A204.1 (cell line): ENCODE measurements at regions not wholly inside any gene's neighbourhood (a gene's known extent, or its start where the extent isn't known, plus 50 kb on each side); places are given as distances from the start of the nearest gene placed in this dataset.
"Not testable (repeated sequence)": the region's sequence is repeated elsewhere in the genome, so short reads cannot be mapped to it uniquely, and the experiment has no call there.

Experiments used
- FAIRE-seq: peaks from 2 replicates; lab custom pipeline; 2012; peaks lifted over from hg19 to GRCh38; lab: Jason Lieb, UNC

DNA sequence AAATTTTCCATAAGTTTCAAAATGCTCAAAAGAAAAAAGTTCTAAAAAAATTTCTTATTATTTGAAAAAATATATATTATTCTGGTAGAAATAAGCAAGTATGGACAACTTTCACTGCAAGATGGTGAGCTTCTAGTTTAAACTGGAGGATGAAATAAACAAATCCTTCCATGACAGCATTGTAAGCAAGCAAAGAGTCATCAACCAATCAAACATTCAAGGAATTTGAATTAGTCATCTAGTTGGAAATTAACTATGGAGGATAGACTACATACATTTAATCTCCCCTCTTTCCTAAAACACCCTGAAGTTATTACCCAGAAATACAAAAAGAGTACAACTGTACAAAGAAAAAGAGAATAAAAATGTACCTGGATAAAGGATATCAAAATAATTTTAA is 51.0 kb upstream of the IRX5 start:
- FAIRE-seq, result no peak

DNA sequence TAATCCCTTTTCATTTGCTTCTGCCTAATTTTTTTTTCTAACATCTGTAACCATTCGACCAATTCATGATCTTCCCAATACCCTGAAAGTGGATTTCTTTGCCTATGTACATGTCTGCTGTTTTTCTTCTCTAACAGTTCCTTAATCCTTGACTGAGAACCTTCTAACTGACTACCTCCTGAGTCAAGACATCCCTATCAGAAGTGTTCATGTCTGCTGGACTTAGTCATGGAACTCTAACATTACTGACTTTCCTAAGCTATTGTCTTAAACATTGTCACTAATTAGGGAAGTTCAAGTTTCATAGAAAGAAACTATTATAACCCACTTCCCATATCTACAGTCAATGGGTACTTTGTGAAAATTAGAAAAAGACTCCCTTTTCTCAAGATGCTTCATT is 52.4 kb upstream of the IRX5 start:
- no peak for FAIRE-seq

DNA sequence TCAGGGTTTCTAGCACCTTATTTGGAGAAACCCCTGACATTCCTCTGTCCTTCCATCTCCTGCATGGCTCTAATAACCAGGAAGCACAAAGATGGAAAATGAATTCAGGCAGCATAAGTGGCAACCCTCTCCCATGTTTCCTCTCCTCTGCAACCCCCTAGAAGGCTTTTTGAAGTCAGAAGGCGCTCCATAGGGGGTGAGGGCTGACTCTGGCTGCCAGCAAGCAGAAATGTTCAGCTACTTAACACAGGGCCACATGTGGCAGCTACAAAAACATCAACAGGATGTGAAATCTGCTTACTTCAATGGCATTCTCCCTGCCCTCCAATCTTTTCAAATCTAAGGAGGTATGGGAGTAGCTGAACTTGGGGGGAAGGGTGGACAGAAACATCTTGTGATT is 55.2 kb upstream of the IRX5 start:
- no peak for FAIRE-seq

DNA sequence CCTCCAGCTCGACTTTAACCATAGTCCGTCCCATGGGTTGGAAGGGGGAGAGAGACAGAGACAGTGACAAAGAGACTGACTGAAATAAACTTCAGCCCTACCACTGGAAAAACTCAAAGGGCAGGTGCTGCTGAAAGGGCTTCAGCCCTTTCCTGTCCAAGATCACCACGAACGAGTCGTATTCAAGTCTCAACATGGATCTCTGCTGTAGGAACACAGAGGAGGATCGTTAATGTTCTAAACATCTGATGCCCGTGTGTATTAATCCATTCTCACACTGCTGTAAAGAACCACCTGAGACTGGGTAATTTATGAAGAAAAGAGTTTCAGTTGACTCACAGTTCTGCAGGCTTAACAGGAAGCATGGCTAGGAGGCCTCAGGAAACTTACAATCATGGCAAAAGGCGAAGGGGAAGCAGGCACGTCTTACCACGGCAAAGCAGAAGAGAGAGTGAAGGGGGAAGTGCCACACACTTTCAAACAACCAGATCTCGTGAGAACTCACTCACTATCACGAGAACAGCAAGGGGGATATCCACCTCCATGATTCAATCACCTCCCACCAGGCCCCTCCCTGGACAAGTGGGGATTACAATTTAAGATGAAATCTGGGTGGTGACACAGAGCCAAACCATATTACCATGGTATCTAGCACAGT is 56.8 kb upstream of the IRX5 start:
- FAIRE-seq, result not testable (repeated sequence)

DNA sequence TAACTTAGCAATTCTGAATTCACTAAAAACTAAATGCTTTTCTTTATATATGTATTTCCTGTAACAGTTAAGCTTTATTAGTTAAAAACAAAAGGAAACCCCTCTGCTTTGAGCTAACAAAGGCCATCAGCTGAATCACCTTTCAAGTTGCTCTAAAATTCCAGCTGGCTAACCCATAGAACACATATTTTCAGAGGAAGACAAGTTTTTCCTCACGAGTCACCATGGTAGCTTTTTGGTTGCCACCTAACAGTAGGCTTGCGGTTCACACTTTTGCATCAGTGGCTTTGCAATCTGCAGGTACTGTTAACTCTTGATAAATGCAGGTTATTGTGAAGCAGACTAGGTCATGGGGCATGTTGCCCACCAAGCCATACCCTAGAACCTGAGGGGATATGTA is 57.6 kb upstream of the IRX5 start:
- FAIRE-seq, result no peak

DNA sequence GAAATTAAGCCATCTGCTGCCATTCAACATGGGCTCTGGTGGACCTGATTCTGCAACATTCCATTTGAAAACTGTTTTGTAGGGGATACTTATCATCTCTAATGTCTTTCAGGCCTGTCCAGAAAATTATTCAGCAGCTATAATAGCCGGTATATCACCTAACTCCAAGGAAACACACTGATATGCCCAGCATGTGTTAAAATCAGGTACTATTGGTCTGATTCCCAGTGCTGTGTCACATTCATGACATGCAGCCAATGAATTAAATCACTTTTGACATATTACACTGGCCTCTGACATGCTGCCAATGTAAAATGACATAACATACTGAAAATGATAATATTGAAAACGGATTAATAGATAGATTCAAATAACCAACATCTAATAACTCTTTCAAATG is 60.5 kb upstream of the IRX5 start:
- FAIRE-seq, result no peak

DNA sequence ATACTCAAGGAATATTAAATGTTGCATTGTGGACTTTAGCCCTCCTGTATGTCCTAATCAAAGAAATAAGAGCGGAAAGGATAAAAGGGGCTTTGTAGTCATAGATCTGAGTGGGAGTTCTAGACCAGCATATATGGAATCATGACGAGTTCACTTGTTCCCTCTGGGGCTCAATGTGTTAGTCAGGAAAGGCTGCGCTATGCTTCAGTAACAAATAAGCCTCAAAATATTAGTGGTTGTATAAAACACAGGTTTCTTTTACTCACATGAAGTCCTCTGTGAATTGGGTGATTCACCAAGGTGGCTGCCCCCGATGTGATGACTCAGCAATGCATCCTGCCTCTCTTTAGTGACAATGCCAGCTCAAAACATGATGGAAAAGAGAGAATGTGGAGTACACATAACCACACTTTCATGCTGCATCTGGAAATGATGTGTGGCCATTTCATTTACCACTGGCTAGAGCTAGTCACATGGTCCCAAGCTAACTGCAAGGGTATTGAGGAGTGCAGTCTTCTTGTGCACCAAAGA is 63.3 kb upstream of the IRX5 start:
- FAIRE-seq, result no peak

DNA sequence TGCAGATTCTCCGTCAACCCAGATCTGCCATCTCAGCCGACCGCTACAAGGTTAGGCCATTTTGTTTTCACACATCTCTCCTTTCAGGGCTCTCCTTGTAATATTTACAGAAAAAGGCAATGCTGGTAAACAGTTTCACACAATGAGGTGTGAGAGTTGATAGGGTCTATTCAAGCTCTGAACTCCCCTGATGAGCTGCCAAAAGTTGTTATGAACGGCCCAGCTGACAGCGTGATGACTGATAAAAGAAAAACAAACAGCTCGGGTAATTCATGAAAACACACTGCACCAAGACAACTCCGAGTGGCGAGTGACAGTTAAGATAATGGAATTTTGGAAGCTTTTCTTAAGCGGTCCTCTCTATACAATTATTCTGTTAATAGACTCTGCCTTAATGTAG is 68.1 kb upstream of the IRX5 start:
- no peak for FAIRE-seq

DNA sequence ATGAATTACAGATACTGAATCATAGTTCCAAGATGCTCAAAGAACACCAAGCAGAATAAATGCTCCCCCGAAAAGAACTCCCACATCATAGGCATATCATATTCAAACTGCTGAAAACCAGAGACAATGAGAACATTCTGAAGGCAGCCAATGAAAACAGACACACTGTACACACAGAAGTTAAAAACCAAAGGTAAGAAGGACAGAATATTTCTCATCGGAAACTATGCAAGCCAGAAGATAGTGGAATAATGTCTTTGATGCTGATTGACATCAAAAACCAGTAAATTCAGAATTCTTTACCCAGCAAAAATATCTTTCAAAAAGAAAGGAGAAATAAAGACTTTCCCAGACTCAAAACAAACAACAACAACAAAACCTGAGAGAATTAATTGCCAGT is 73.8 kb upstream of the IRX5 start:
- no peak for FAIRE-seq

DNA sequence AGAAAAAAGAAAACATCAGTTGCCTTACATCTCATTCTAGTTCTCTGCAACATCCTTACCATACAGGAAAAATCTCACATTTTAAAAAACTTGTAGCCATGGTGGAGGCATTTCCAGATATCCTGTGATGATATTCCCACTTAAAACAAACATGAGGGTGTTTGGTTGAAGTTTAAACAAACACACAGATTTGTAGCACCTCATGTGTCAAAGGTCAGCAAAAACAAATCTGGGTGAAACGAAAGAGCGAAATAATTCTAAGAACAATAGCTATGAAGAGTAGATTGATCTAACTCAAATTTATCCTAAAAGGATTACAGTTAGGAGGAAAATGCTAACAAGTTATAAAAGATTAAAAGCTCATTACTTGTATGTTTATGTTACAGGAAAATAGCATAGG is 83.1 kb upstream of the IRX5 start:
- no peak for FAIRE-seq

DNA sequence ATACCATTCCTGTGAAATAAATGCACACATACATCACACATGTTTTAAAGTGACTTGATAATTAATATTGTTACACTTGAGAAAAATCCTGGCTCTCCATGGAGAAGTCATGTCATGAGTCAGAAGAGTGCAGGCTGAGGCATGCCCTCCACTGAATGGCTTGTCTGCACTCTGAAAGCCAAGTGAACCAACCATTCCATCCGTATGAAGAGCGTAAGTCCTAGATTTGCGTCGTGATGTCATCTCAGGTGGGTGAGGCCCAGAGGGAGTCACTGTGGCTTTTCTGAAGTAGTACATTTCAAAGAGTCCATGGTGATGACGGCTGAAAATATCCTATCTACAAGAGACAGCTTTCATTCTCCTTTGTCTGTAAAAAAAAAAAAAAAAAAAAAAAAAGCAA is 83.5 kb upstream of the IRX5 start:
- FAIRE-seq, result no peak

DNA sequence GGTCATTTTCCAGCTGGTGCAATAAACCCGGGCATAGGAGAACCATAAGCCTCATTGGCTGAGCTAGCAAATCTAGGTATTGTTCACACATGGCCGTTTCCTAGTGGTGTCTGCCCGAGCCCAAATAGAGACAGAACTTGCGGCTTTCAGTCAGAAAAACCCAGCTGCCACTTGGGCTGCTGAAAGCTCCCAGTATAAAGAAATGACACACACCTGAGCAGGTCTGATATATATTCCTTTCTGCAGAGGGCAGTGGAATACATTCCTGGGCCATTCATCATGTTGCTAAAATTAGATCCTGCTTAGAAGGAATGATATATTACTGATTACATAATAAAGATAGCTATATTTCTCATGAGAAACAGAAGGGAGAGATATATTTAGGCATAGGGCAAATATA is 83.9 kb upstream of the IRX5 start:
- FAIRE-seq, result no peak

DNA sequence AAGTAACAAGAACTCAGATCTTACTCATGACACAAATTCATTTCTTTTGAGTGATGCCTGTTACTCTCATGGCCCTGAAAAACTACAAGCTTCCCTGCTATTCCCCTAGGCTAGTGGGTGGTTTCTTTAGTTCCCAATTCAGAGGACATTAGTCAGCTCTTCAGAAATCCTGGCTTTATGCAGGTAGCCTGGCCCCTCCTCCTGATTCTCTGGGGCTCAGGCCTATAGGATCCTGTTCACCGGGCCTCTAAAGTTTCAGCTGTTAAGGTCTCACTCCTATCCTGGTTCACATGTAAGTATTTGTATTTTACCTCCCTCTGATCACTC is 87.3 kb upstream of the IRX5 start:
- FAIRE-seq, result no peak

DNA sequence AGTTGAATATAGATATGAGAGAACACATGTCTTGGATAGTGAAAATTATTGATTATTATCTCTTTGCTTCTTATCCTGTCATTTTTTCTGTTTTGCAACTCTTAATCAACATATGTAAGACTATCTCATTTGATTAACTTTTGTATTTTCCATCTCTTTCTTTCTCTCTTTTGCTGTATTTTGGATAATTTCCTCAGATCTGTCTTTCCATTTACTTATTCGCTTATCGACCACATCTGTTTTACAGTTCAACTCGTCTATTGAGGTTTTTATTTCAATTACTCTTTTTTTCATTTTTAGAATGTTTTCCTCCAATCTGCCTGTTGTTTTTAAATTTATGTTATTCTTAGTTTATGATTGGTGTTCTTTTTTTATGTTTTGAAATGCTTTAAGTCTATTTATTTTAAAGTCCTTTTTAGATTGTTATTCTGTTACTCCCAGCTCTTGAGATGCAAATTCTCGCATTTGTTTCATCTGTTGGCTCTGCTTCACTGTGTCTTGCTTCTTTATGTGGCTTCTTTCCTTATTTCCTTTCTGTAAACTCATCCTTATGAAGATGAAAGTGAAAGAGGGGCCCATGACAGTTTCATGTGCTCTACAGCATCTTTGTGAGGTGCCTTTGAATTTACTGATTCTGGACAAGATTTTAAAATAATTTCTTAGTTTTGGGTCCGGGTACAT is 87.8 kb upstream of the IRX5 start:
- peak; percentile 6 for FAIRE-seq

DNA sequence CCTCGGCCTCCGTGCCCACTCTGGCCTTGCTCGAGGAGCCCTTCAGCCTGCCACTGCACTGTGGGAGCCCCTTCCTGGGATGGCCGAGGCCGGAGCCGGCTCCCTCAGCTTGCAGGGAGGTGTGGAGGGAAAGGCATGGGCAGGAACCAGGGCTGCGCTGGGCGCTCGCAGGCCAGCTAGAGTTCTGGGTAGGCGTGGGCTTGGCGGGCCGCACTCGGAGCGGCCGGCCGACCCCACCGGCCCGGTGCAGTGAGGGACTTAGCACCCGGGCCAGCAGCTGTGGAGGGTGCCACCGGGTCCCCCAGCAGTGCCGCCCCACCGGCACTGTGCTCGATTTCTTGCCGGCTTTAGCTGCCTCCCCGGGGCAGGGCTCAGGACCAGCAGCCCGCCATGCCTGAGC is 101.0 kb upstream of the IRX5 start:
- no peak for FAIRE-seq

DNA sequence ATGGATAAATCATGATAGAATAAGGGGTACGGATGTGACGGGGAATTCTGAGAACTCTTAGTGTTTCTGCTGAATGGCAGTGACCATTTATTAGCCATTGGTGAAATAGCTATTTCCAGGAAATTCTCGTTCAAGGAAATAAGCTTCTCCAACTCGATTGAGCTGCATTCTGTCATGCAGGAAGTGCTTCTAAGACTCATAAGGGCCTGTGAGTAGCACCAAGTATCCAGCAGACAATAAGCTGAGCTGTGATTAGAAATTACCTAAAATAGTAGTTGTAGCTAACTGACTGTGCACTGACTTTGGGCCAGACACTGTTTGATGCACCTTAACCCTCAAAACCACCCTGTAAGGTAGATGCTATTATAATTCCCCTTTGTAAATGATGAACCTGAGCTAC is 107.8 kb upstream of the IRX5 start:
- FAIRE-seq, result no peak

DNA sequence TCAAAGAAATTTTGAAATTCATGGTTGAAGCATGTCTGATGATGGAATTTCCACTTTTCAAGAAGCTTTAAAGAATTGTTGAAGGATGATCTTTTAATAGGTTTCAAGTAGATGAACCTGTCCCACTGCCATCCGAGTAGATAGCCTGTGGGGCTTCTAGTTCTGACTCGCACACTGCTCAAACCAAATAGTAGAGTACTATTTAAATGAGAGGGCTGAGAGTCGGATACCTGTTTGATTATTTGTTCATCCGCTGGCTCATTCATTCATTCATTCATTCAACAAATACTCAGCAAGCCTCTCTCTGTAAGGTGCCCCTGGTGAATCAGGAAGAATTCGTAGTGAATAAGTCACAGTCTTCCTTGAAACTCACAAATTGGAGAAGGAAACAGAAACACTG is 108.2 kb upstream of the IRX5 start:
- no peak for FAIRE-seq

DNA sequence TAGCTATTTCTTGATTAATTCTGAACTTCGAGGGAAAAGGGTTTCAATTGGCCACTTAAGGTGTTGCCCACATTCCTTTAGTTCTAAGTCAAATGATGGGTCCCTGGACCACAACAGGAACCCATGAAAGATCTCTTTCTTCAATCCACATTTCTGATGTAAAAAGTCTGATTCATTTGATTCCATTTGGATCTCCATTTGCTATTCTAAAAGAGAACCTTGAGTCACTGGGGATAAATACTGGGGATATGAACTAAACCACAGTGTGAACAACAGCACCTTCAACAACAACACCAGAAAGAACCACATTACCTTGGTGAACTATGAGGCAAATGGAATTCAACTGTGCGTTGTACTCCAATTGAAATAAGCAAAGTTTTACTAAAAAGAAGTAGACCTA is 108.9 kb upstream of the IRX5 start:
- no peak for FAIRE-seq

DNA sequence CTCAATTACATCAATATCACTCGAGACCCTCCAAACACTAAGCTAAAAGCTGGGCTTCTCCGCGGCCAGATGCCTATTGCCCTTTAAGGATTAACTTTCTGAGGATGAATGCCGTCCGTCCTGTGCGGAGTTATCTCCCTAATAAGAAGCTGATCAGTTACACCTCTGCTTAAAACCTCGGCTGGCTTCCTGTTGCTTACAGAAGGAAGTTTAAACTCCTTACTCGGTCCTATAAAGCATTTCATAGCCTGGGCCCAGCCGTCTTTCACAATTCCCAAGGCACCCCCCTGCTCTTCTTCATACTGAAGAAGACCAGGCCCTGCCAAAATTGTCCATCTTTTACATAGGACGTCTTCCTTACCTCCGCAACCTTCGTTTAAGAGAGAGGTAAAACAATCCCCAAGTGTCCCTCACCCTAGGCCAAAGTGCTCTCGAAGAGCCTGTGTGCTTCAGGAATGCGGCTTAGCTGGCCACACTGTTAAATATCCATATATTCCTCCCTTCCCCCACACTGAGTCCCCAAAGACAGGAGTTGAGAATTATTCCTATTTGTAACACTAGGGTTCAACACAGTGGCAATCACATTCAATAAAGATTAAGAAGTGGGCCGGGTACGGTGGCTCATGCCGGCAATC is 112.6 kb upstream of the IRX5 start:
- FAIRE-seq, result no peak

DNA sequence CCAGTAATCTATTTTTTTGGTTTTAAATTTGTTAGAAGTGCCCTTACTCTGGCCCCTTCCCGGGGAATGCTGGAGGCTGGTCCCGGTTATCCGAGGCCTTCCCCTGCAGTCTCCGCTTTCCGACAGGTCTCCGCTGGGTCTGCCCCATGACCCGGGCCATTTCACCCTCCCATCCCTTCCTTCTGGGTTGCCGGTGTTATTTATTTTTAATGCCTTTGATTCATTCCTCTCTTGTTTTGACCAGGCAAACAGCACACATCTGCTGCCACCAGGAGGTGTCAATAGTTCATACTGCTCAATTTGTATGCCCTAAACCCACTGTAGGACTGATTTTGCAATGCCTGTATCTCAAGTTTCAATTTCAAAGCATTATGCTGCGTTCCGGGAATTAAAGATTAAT is 113.2 kb upstream of the IRX5 start:
- no peak for FAIRE-seq

DNA sequence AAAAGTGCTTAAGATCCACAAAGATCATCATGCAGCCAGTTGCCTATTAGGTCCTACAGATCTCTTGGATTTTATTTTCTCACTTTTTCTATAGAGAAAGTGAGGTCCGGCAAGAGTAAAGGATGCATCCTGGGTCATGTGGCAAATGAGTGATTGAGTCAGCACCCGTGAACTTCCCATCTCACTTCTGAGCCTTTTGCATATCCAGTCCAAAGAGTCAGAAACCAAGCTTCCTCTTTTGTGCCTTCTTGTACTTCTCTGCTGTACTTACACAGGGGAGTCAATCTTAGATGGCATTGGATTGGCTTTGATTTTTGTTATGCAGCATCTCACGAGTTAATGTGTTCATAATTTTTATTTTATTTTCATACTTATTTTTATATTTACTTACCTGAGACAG is 114.2 kb upstream of the IRX5 start:
- no peak for FAIRE-seq

DNA sequence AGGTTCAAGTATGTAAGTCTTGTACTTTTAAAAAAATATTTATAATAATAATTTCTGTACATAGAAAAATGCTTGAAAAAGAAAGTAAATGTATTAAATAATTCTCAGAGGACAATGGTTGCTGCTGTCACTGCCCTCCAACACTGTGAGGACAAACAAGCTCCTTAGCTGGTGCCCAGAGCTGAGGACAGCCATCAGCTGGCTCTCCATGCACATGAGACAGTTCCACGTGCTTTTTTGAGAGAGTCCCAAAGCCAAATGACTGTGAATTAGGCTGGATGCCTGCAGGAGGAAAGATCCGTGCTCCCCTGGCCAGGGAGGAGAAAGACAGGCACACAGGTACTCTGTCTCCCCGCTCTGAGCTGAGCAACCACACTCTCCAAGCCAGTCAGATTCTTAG is 115.5 kb upstream of the IRX5 start:
- FAIRE-seq, result no peak

DNA sequence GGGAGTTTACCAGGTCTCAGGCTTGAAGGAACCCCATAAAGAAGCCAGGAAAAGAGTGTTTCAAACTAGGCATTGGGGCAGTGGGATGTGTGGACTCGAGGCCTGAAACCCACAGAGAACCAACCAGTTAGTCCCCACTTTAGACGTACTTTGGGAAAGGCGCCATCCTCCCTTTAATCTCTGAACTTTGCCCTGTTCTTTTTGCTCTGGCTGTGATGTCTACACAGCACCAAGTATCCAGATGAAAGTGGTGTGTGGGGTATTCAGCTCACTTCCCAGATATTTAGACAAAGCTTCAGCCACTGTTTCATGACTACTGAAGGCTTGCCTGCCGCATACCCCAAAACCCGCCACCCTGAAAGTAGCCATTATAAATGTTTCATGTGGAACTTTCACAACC is 116.9 kb upstream of the IRX5 start:
- no peak for FAIRE-seq

DNA sequence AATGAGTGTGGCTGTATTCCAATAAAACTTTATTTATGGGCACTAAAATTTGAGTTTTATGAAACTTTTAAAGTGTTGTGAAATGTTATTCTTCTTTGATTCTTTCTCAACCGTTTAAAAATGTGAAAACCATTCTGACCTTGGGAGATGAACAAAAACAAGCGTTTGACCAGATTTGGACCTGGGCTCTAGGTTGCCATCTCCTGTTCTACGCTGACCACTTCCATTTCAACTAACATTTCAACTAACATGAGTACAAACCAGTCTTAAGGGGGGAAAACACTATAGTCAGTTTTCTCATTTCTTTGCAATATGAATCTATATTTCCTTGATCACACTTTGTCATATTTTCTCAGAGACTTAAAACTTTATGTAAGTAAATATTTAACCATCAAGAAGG is 118.4 kb upstream of the IRX5 start:
- peak; percentile 9 for FAIRE-seq
